Fibroblast of mammary gland (primary cell): ENCODE measurements at regions not wholly inside any gene's neighbourhood (a gene's known extent, or its start where the extent isn't known, plus 50 kb on each side); places are given as distances from the start of the nearest gene placed in this dataset.

Source experiments
- DNase-seq: peaks from one replicate; pipeline ENCODE4 v3.0.0-alpha.2; 2010; ENCODE audit warnings: low read depth
- H3K4me3 ChIP-seq: 2 replicates; pipeline ENCODE4 v1.5.1; 2011; ENCODE audit warnings: low read depth, mild to moderate bottlenecking, low read length, moderate library complexity; ENCODE audit not compliant: control insufficient read depth
- TF ChIP-seq, protein P1 (sequence below): conservative IDR thresholded peaks from 2 replicates; pipeline ENCODE4 v1.5.1; 2011; ENCODE audit warnings: low read depth, low read length, inconsistent platforms; ENCODE audit not compliant: control insufficient read depth, insufficient read depth

DNA sequence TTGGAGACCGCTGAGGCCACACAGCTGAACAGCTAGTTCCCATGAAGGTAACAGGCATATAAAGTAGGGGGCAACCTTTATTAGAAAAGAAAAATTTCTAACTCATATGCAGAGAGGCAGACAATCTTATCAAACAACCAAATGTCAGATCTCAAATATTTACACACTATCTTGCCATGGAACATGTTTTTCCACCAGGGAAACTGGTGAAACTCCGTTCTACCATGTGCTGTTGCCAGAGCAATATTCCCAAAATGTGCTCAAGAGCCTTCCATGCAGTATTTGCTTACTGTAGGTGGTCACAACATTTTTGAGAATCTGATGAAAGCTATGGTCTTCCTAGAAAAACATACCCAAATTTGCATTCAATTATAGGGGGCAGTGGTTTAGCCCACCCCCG lies 143.4 kb upstream of the MAGI3 start:
- TF ChIP-seq, protein P1, sequence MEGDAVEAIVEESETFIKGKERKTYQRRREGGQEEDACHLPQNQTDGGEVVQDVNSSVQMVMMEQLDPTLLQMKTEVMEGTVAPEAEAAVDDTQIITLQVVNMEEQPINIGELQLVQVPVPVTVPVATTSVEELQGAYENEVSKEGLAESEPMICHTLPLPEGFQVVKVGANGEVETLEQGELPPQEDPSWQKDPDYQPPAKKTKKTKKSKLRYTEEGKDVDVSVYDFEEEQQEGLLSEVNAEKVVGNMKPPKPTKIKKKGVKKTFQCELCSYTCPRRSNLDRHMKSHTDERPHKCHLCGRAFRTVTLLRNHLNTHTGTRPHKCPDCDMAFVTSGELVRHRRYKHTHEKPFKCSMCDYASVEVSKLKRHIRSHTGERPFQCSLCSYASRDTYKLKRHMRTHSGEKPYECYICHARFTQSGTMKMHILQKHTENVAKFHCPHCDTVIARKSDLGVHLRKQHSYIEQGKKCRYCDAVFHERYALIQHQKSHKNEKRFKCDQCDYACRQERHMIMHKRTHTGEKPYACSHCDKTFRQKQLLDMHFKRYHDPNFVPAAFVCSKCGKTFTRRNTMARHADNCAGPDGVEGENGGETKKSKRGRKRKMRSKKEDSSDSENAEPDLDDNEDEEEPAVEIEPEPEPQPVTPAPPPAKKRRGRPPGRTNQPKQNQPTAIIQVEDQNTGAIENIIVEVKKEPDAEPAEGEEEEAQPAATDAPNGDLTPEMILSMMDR = no peak
- DNase-seq = no peak

DNA sequence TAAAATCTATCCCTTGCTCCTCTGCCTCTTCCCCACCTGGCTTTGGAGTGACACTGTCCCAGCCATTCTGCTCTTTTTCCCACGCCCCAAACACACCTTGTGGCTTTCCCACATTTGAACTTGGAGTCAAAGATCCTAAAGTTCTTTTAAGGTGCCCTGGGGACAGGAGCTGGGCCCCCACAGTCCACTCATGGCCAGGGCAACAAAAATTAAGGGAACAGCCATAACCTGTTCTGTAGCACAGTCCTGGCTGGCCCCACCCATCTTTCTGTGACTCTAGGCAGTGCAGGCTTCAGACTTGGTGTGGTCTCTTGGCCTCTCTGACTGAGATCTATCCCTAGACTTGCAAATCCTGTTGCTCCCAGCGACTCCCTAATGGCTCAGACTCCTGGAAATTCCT lies 143.0 kb upstream of the MAGI3 start:
- H3K4me3 ChIP-seq = no peak overlapping the region
- no peak for DNase-seq
- TF ChIP-seq, protein P1 = no peak

More for the DNA sequence above, 143.4 kb upstream of the MAGI3 start:
- no peak overlapping the region for H3K4me3 ChIP-seq

DNA sequence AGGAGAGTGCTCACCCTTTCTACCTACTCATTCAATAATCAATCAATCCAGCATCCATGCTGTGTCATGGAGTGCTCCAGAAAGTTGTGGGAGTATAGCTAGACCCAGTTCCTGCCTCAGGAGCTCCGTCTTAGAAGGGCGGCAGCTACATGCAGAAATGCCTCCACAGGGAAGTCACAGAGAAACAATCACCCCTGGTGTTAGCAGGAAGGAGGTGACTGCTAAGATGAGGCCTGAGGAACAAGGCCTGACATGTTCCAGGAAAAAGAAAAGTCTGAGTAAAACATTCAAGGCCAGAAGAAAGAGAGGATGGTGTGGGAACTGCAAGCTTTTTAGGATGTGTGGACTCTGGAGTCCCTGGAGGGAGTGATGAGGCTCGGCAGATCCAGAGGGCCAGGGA lies 142.5 kb upstream of the MAGI3 start:
- no peak for DNase-seq
- H3K4me3 ChIP-seq = no peak overlapping the region
- TF ChIP-seq, protein P1 = no peak

DNA sequence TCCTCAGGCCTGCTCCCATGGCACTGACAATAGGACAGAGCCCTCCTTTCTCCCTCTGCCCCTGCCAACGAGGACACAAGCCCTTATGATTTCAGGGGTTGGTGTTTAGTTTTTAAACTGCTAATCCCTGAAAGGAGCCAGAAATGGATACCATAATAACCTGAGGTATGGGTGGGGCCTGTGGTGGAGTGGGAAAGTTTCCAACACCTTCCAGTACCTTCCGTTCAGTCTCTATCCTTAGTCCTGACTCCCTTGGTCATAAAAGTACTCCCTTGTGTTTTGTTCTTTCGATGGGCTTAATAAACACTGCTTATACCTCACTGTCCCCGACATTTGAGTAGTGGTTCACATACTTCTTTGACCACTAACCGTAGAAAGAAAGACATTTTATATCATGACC lies 141.8 kb upstream of the MAGI3 start:
- TF ChIP-seq, protein P1 = no peak
- DNase-seq = no peak
- H3K4me3 ChIP-seq = no peak overlapping the region

DNA sequence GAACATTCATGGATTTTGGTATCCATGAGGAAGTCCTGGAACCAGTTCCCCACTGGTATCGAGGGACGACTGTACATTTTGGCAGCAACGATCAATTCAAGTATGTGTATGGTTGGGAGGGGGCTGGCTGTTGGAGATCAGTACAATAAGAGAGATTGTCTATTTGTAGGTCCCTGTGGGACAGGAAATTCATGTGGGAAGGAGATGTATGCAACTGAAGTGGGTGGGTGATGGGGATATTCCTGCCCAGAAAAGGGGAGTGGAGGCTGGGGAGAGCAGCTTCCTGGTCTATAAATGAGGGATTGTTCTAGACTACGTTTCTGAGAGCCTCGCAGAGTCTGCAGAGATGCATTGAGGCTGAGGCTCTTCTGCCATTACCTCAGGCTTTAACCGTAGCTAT lies 140.2 kb upstream of the MAGI3 start:
- no peak overlapping the region for H3K4me3 ChIP-seq
- no peak for DNase-seq

DNA sequence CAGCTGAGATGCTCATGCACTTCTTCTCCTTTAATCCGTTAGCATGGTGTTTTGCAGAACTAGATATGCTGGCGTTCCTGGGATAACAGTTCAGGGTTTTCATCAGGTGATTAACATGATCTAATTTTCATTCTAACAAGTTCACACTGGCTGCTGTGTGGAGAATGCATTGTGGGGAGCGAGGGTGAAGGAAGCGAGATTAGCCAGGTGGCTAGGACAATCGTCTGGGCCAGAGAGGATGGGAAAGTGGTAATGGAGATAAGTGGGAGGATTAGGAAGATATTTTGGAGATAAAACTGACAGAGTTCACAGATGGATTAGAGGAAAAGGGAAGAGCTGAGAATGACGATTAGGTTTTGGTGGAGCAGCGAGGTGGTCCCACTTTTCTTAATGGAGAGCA lies 138.1 kb upstream of the MAGI3 start:
- H3K4me3 ChIP-seq = no peak overlapping the region
- TF ChIP-seq, protein P1 = no peak
- DNase-seq = no peak

More for the DNA sequence above, 140.2 kb upstream of the MAGI3 start:
- TF ChIP-seq, protein P1 = no peak

DNA sequence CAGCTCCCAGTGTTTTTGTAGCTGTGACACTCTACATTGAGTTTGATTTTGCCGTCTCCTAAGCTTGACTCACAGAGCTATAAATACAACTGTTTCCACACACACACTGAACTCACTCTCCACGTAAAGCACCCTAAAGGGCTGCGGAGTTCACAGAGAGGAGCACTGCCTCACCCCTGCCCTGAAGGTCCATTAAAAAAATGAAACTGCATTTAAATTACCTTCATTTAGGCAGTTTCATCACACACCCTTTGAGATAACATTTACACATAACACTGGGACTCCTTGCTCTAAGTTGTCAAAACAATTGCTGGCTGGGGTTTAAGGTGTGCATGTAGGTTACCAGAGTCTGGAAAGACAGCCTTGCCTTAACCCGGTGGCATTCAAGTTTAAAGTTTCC lies 137.1 kb upstream of the MAGI3 start:
- H3K4me3 ChIP-seq = no peak overlapping the region
- DNase-seq = no peak
- TF ChIP-seq, protein P1 = no peak
